Calu3 (cell line): ENCODE measurements at regions not wholly inside any gene's neighbourhood (a gene's known extent, or its start where the extent isn't known, plus 50 kb on each side); places are given as distances from the start of the nearest gene placed in this dataset.

Experiments used
- BruUV-seq: library from RNA; stranded (reverse); fragments of 400-500 nt; replicated peaks from 2 replicates; lab custom pipeline; 2021; lab: Mats Ljungman, UMichigan
- CTCF ChIA-PET: fragments of 300-600 bp; sonication (Branson Sonifier 250); formaldehyde crosslinking; loops from one replicate; lab custom pipeline; 2022; ENCODE audit warnings: antibody characterized with exemption; lab: Charles Lee
- DNase-seq: peaks from one replicate; pipeline ENCODE4 v3.0.0; 2022
- H3K27ac Mint-ChIP-seq: one replicate; pipeline ENCODE4 v1.8.0; 2022; ENCODE audit warnings: mixed read lengths; ENCODE audit not compliant: unreplicated experiment
- H3K27me3 Mint-ChIP-seq: one replicate; pipeline ENCODE4 v1.8.0; 2022; ENCODE audit warnings: mixed read lengths; ENCODE audit not compliant: unreplicated experiment
- H3K36me3 Mint-ChIP-seq: one replicate; pipeline ENCODE4 v1.8.0; 2022; ENCODE audit warnings: mild to moderate bottlenecking, moderate library complexity, mixed read lengths; ENCODE audit not compliant: insufficient read depth, unreplicated experiment
- H3K4me1 Mint-ChIP-seq: one replicate; pipeline ENCODE4 v1.8.0; 2022; ENCODE audit warnings: mild to moderate bottlenecking, low read depth, mixed read lengths; ENCODE audit not compliant: unreplicated experiment
- H3K4me3 Mint-ChIP-seq: one replicate; pipeline ENCODE4 v1.8.0; 2022; ENCODE audit warnings: mild to moderate bottlenecking, low read depth, moderate library complexity, mixed read lengths; ENCODE audit not compliant: unreplicated experiment
- H3K9me3 Mint-ChIP-seq: one replicate; pipeline ENCODE4 v1.8.0; 2022; ENCODE audit warnings: low read depth, mixed read lengths; ENCODE audit not compliant: unreplicated experiment
- intact Hi-C: fragments of 100-400 bp; cut with micrococcal nuclease; formaldehyde crosslinking; loops from one replicate; pipeline ENCODE4 v1.10.0; 2022; ENCODE audit not compliant: unreplicated experiment
- TF ChIP-seq, protein P1 (sequence below): fragments of 200-600 bp; IDR thresholded peaks from one replicate; pipeline ENCODE4 v1.8.0; 2022; ENCODE audit warnings: antibody characterized with exemption; ENCODE audit not compliant: unreplicated experiment

DNA sequence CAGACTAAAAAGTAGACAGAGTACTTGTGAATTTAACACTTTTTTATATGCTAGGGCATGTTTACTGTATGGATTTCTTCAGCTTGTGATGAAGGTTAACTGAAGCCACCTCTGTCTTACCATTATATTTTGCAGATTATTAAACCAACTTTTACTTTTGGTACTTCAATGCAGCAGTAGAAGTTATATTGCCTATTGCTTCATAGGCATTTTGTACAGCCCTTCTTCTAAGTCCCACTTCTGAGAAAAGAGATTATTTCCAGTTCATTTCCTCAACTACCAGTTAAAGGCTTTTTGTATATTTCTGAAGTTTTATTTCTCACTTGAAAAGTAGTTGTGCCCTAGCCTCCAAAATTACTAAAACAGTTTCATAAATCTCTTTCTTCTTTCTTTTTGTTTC lies 151.7 kb upstream of the FOXN2 start:
- Mint-ChIP-seq H3K4me3 (no peak overlapping the region), H3K4me1 (no peaks in the 10 kb centered on the region), H3K27ac (no peak overlapping the region), H3K9me3 (peaks cover 5% of the 10 kb centered on the region), H3K36me3 (no peaks in the 10 kb centered on the region), H3K27me3 (no peaks in the 10 kb centered on the region)
- TF ChIP-seq, protein P1, sequence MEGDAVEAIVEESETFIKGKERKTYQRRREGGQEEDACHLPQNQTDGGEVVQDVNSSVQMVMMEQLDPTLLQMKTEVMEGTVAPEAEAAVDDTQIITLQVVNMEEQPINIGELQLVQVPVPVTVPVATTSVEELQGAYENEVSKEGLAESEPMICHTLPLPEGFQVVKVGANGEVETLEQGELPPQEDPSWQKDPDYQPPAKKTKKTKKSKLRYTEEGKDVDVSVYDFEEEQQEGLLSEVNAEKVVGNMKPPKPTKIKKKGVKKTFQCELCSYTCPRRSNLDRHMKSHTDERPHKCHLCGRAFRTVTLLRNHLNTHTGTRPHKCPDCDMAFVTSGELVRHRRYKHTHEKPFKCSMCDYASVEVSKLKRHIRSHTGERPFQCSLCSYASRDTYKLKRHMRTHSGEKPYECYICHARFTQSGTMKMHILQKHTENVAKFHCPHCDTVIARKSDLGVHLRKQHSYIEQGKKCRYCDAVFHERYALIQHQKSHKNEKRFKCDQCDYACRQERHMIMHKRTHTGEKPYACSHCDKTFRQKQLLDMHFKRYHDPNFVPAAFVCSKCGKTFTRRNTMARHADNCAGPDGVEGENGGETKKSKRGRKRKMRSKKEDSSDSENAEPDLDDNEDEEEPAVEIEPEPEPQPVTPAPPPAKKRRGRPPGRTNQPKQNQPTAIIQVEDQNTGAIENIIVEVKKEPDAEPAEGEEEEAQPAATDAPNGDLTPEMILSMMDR, result no peak
- intact Hi-C loops, result no loop called here
- DNase-seq, result no peak
- CTCF ChIA-PET, result no interaction called here
- BruUV-seq, result no TSS peak

DNA sequence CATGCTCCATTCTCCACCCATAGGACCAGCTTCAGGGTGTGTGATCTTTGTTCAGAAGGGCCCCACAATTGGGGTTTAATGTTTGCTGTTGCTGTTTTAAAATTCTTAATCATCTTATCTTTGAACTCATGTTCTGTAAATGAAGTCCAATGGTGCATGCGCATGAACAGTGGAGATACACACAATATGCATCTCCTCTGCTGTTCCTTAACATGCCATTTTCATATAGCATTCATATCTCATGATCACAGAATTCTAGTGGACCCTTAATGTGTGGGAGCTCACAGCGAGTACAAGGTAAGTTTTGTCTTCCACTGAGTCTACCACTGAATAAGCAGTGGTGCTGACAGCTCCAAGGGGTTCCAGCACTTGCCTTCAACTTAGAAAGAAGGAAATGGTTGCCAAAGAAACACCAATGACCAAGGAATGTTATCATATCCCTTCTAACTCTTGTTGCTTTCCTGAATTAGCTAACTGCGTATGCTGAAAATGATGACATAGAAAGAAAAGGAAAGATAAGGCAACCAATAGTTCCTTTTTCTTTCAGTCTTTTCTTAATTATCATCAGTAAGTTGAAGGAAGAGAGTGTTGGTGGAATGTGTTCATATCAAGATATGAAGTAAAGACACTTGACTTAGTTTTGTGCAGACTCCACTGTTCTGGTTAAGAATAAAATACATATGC lies 149.3 kb upstream of the FOXN2 start:
- CTCF ChIA-PET, result no interaction called here

DNA sequence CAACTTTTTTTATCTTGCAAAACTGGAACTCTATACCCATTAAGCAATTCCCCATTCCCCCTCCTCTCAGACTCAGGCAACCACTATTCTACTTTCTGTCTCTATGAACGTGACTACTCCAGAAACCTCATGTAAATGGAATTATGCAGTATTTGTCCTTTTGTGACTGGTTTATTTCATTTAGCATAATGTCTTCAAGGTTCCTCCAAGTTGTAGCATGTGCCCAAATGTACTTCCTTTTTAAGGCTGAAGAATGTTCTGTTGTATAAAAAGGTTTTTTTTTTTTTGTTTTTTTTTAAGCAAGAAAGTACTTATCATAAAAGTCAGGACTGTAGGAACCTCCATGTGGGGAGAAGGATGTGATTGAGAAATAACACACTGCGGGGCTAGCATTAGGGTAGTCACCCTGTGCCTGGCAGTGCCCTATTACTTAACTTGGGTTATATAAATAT lies 145.3 kb upstream of the FOXN2 start:
- CTCF ChIA-PET, result no interaction called here
- Mint-ChIP-seq H3K27ac (no peak overlapping the region), H3K27me3 (no peaks in the 10 kb centered on the region), H3K9me3 (peaks cover 8% of the 10 kb centered on the region), H3K4me3 (no peak overlapping the region), H3K4me1 (no peaks in the 10 kb centered on the region), H3K36me3 (no peaks in the 10 kb centered on the region)
- TF ChIP-seq, protein P1, result no peak
- no peak for DNase-seq
- BruUV-seq, result no TSS peak
- intact Hi-C loops, result no loop called here

More for the DNA sequence above, 149.3 kb upstream of the FOXN2 start:
- Mint-ChIP-seq H3K9me3 (peaks cover 8% of the 10 kb centered on the region), H3K27me3 (no peaks in the 10 kb centered on the region), H3K27ac (no peak overlapping the region), H3K4me3 (no peak overlapping the region), H3K36me3 (no peaks in the 10 kb centered on the region), H3K4me1 (no peaks in the 10 kb centered on the region)
- DNase-seq, result no peak
- TF ChIP-seq, protein P1, result no peak
- no TSS peak for BruUV-seq
- intact Hi-C loops, result no loop called here

DNA sequence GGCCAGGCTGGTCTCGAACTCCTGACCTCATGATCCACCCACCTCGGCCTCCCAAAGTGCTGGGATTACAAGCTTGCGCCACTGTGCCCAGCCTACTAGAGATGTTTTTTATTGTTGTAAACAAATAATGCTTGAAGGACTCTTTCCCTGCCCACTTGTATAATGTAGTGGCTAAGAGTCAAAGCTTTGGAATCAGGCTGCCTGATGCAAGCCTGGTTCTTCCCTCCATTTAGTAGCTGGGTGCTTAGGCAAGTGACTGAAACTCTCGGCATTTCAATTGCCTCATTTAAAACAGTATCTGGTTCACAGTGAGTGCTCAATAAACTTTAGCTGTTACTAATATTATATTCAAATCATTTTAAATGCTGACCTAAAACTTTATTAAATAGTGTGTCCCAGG lies 144.2 kb upstream of the FOXN2 start:
- Mint-ChIP-seq H3K27me3 (no peaks in the 10 kb centered on the region), H3K36me3 (no peaks in the 10 kb centered on the region), H3K4me1 (no peaks in the 10 kb centered on the region), H3K27ac (no peak overlapping the region), H3K4me3 (no peak overlapping the region), H3K9me3 (peaks cover 8% of the 10 kb centered on the region)
- TF ChIP-seq, protein P1, result no peak
- no TSS peak for BruUV-seq
- CTCF ChIA-PET, result no interaction called here
- DNase-seq, result no peak
- intact Hi-C loops, result no loop called here
